ENCODE measurements at regions not wholly inside any gene's neighbourhood (a gene's known extent, or its start where the extent isn't known, plus 50 kb on each side); places are given as distances from the start of the nearest gene placed in this dataset.

DNA sequence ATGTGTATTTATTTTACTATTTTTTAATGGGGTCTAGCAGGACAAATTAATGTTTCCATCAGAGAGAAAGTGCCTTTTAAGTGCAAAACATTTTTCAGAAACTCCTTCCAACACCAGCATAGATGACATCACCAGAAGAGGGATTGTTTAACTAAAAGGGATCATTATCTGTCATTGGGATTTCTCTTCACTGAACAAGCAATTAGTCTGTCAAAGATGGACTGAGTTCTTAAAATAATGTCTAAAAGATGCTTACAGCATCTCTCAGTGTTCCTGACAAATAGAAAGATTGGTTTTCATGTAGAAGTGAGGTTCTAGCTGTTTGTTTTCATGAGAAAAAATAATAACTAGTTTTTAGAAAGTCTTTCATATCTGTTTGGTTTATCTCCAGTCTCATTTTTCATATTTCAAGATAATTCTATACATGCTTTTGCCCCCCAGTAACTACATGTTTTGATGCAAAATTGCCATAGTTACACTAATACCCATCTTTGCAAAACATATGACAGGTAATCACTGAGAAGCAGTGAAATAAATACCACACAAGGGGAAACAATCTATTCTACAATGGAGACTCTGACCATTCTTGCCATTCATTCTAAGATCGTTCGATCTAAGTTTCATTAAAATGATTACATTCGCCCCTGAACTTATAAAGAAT is 850.3 kb downstream of the GALC start:
- no peak for DNase-seq (ENCODE audit: extremely low spot score, unreplicated experiment)
- Mint-ChIP-seq H3K4me1 (ENCODE audit: unreplicated experiment) (peaks cover 2% of the 10 kb centered on the region), H3K27me3 (ENCODE audit: unreplicated experiment) (no peaks in the 10 kb centered on the region), H3K36me3 (ENCODE audit: unreplicated experiment) (no peaks in the 10 kb centered on the region), H3K9me3 (ENCODE audit: unreplicated experiment) (no peaks in the 10 kb centered on the region), H3K27ac (ENCODE audit: unreplicated experiment) (no peak overlapping the region), H3K4me3 (ENCODE audit: unreplicated experiment) (no peak overlapping the region)
- TF ChIP-seq, protein P1, sequence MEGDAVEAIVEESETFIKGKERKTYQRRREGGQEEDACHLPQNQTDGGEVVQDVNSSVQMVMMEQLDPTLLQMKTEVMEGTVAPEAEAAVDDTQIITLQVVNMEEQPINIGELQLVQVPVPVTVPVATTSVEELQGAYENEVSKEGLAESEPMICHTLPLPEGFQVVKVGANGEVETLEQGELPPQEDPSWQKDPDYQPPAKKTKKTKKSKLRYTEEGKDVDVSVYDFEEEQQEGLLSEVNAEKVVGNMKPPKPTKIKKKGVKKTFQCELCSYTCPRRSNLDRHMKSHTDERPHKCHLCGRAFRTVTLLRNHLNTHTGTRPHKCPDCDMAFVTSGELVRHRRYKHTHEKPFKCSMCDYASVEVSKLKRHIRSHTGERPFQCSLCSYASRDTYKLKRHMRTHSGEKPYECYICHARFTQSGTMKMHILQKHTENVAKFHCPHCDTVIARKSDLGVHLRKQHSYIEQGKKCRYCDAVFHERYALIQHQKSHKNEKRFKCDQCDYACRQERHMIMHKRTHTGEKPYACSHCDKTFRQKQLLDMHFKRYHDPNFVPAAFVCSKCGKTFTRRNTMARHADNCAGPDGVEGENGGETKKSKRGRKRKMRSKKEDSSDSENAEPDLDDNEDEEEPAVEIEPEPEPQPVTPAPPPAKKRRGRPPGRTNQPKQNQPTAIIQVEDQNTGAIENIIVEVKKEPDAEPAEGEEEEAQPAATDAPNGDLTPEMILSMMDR (IDR thresholded peaks at IDR 0.05): no peak

DNA sequence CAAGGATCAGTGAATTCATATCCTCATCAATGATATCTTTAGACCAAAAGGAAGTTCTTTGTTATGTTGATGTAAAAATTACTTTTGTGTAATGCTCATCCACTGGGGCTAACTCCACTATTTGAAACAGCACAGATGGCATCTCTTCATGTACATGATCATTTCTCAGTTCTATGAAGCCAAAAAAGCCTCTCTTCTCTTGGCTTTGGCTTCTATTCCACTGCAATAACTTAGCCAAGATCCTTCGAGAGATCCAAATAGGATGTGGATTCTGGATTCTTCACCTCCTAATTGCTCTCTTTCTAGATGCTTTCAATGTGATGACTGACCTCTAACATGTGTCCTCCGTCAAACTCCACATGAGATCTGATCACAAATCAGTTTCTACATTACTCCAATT is 851.2 kb downstream of the GALC start:
- no peak for DNase-seq (ENCODE audit: extremely low spot score, unreplicated experiment)
- TF ChIP-seq, protein P1 (IDR thresholded peaks at IDR 0.05): no peak
- H3K36me3 Mint-ChIP-seq (ENCODE audit: unreplicated experiment): no peaks in the 10 kb centered on the region
- no peaks in the 10 kb centered on the region for H3K27me3 Mint-ChIP-seq (ENCODE audit: unreplicated experiment)
- no peak overlapping the region for H3K27ac Mint-ChIP-seq (ENCODE audit: unreplicated experiment)
- peaks cover 2% of the 10 kb centered on the region for H3K4me1 Mint-ChIP-seq (ENCODE audit: unreplicated experiment)
- no peak overlapping the region for H3K4me3 Mint-ChIP-seq (ENCODE audit: unreplicated experiment)
- H3K9me3 Mint-ChIP-seq (ENCODE audit: unreplicated experiment): no peaks in the 10 kb centered on the region

DNA sequence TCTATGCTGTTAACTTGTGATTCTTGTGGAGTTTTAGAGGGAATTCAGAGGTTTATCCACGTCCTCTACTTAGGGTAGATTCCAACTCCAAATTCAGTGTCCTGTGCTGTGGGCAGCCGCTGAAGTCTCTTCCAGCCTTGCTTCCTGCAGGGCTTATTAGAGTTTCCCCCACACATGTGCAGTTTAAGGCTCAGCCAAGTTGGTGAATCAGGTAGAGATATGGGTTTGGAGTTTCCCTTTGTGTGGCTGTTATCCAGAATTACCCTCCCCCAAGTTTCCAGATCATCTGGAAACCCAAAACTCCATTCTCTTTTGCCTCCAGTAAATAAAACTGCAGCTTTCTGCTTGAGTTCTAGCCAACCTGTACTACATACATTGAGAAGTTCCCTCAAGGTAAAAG is 853.7 kb downstream of the GALC start:
- no peaks in the 10 kb centered on the region for H3K9me3 Mint-ChIP-seq (ENCODE audit: unreplicated experiment)

DNA sequence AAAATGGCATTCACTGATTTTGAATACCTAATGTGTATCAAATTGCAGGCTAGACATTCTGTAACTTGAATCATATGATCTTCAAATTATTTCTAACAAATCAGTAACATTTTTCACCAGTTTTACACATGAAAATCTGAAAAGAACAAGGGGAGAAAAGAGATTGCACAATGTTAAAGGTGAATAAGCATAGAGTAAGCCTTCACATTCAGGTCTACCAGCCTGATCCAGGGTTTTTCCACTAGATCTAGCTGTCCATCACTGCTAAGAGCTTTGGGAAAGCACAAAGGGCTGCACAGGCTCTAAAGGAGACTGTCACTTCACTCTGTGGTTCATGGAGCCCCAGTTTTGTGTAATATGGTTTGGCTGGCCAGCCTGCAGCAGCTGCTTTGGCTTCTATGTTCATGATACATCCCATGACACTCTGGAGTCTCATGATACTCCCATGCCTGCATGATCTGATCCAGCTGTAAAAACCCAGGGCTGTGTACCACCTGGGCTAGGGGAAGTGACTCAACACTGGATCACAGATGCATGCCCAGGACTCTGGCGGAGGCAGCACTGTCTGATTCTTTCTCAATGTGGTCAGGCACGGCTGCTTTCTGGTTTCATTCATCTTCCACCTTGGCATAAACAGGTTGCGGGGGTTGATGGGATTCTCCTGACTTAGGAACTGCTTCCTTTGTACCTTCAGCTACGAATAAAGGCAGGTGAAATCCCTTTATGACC is 859.7 kb downstream of the GALC start:
- H3K4me3 Mint-ChIP-seq (ENCODE audit: unreplicated experiment): no peak overlapping the region
- H3K9me3 Mint-ChIP-seq (ENCODE audit: unreplicated experiment): no peaks in the 10 kb centered on the region
- no peaks in the 10 kb centered on the region for H3K27me3 Mint-ChIP-seq (ENCODE audit: unreplicated experiment)
- H3K27ac Mint-ChIP-seq (ENCODE audit: unreplicated experiment): no peak overlapping the region
- TF ChIP-seq, protein P1 (IDR thresholded peaks at IDR 0.05): no peak
- DNase-seq (ENCODE audit: extremely low spot score, unreplicated experiment): no peak
- H3K4me1 Mint-ChIP-seq (ENCODE audit: unreplicated experiment): peaks cover 17% of the 10 kb centered on the region
- no peaks in the 10 kb centered on the region for H3K36me3 Mint-ChIP-seq (ENCODE audit: unreplicated experiment)

More for the DNA sequence above, 853.7 kb downstream of the GALC start:
- Mint-ChIP-seq H3K36me3 (ENCODE audit: unreplicated experiment) (no peaks in the 10 kb centered on the region), H3K4me3 (ENCODE audit: unreplicated experiment) (no peak overlapping the region), H3K4me1 (ENCODE audit: unreplicated experiment) (peaks cover 2% of the 10 kb centered on the region), H3K27ac (ENCODE audit: unreplicated experiment) (no peak overlapping the region), H3K27me3 (ENCODE audit: unreplicated experiment) (no peaks in the 10 kb centered on the region)
- no peak for DNase-seq (ENCODE audit: extremely low spot score, unreplicated experiment)
- TF ChIP-seq, protein P1 (IDR thresholded peaks at IDR 0.05): no peak

DNA sequence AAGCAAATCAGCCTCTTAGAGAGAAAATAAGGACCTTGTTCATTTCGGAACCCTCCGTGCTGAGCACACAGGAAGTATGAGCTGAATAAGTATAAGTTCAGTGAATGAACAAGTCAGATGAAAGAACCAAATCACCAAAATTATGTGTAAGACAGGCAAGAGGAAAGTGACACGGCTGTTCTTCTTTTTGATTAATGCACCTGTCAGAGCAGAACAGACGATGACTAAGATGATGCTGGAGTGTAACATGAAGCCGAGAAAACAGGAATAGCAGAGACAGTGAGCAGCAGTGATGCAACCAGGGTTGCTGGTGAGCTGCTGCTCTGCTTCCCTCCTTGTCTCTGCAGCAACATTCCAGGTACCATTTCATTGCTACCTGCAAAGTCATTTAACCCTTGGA is 861.1 kb downstream of the GALC start:
- Mint-ChIP-seq H3K27ac (ENCODE audit: unreplicated experiment) (no peak overlapping the region), H3K4me3 (ENCODE audit: unreplicated experiment) (no peak overlapping the region), H3K27me3 (ENCODE audit: unreplicated experiment) (no peaks in the 10 kb centered on the region), H3K9me3 (ENCODE audit: unreplicated experiment) (no peaks in the 10 kb centered on the region), H3K36me3 (ENCODE audit: unreplicated experiment) (no peaks in the 10 kb centered on the region), H3K4me1 (ENCODE audit: unreplicated experiment) (peaks cover 17% of the 10 kb centered on the region)
- TF ChIP-seq, protein P1 (IDR thresholded peaks at IDR 0.05): no peak
- DNase-seq (ENCODE audit: extremely low spot score, unreplicated experiment): no peak

Data from osteocyte (in vitro differentiated cells).